MM.1S (cell line): ENCODE measurements at regions not wholly inside any gene's neighbourhood (a gene's known extent, or its start where the extent isn't known, plus 50 kb on each side); places are given as distances from the start of the nearest gene placed in this dataset.

Experiments
- DNase-seq: peaks from one replicate; pipeline ENCODE4 v3.0.0-alpha.2; 2015
- H2AFZ ChIP-seq: fragments of 300-600 bp; sonication (generic); 2 replicates; pipeline ENCODE4 v1.6.0; 2016; ENCODE audit warnings: antibody characterized with exemption, low read length
- H3F3A ChIP-seq: fragments of 300-600 bp; sonication (generic); 2 replicates; pipeline ENCODE4 v1.6.1; 2016; ENCODE audit warnings: mild to moderate bottlenecking, antibody characterized with exemption, low read length, moderate library complexity, mixed read lengths; ENCODE audit not compliant: insufficient read depth
- H3K27ac ChIP-seq: fragments of 300-600 bp; sonication (generic); 2 replicates; pipeline ENCODE4 v1.5.1; 2016; ENCODE audit warnings: mild to moderate bottlenecking, low read length
- H3K27me3 ChIP-seq: fragments of 300-600 bp; sonication (generic); replicated peaks from 2 replicates; pipeline ENCODE4 v1.6.0; 2016; ENCODE audit warnings: low read length; ENCODE audit not compliant: insufficient read depth
- H3K36me3 ChIP-seq: fragments of 300-600 bp; sonication (generic); replicated peaks from 2 replicates; pipeline ENCODE4 v1.6.1; 2016; ENCODE audit warnings: mild to moderate bottlenecking, low read length, mixed read lengths; ENCODE audit not compliant: insufficient read depth
- H3K4me1 ChIP-seq: fragments of 300-600 bp; sonication (generic); 2 replicates; pipeline ENCODE4 v1.6.1; 2016; ENCODE audit warnings: low read length, mixed read lengths
- H3K4me2 ChIP-seq: fragments of 300-600 bp; sonication (generic); 2 replicates; pipeline ENCODE4 v1.6.0; 2016; ENCODE audit warnings: low read depth, low read length
- H3K4me3 ChIP-seq: fragments of 300-600 bp; sonication (generic); 2 replicates; pipeline ENCODE4 v1.5.1; 2016; ENCODE audit warnings: low read length, mixed read lengths
- H3K79me2 ChIP-seq: fragments of 300-600 bp; sonication (generic); 2 replicates; pipeline ENCODE4 v1.6.1; 2016; ENCODE audit warnings: mixed run types, low read length, mixed read lengths
- H3K9ac ChIP-seq: fragments of 300-600 bp; sonication (generic); 2 replicates; pipeline ENCODE4 v1.6.1; 2016; ENCODE audit warnings: low read length, mixed read lengths
- H3K9me2 ChIP-seq: fragments of 300-600 bp; sonication (generic); replicated peaks from 2 replicates; pipeline ENCODE4 v1.6.1; 2016; ENCODE audit warnings: mild to moderate bottlenecking, low read length, mixed read lengths; ENCODE audit not compliant: insufficient read depth
- H3K9me3 ChIP-seq: fragments of 300-600 bp; sonication (generic); replicated peaks from 2 replicates; pipeline ENCODE4 v1.6.1; 2016; ENCODE audit warnings: mild to moderate bottlenecking, low read length, mixed read lengths; ENCODE audit not compliant: insufficient read depth
- H4K20me1 ChIP-seq: fragments of 300-600 bp; sonication (generic); 2 replicates; pipeline ENCODE4 v1.6.1; 2016; ENCODE audit warnings: mild to moderate bottlenecking, low read length, moderate library complexity, mixed read lengths; ENCODE audit not compliant: insufficient read depth
- EZH2 ChIP-seq: fragments of 300-600 bp; sonication (generic); optimal IDR thresholded peaks from 2 replicates; pipeline ENCODE3; 2017; ENCODE audit warnings: low read depth, mild to moderate bottlenecking, antibody characterized with exemption, low read length, mixed read lengths
- EZH2phosphoT487 ChIP-seq: fragments of 300-600 bp; sonication (generic); IDR thresholded peaks from 2 replicates; pipeline ENCODE4 v1.6.1; 2018; ENCODE audit warnings: antibody characterized with exemption, low read length
- TF ChIP-seq, protein P1 (sequence below): fragments of 300-600 bp; sonication (generic); IDR thresholded peaks from 2 replicates; pipeline ENCODE4 v1.5.1; 2016; ENCODE audit warnings: antibody characterized with exemption, low read length, mixed read lengths

GRCh38 chr17:52827526-52827925 lies 669.0 kb upstream of the CA10 start:
- H3K4me1 ChIP-seq, result no peaks in the 10 kb centered on the region
- H2AFZ ChIP-seq, result no peak overlapping the region
- H3F3A ChIP-seq, result no peaks in the 10 kb centered on the region
- no peak overlapping the region for H3K27ac ChIP-seq
- H3K4me2 ChIP-seq, result no peak overlapping the region
- DNase-seq, result no peak
- no peaks in the 10 kb centered on the region for H3K27me3 ChIP-seq
- no peaks in the 10 kb centered on the region for H3K36me3 ChIP-seq
- no peak overlapping the region for H3K9ac ChIP-seq
- no peak overlapping the region for H3K4me3 ChIP-seq
- no peaks in the 10 kb centered on the region for H4K20me1 ChIP-seq
- no peaks in the 10 kb centered on the region for H3K9me3 ChIP-seq
- H3K9me2 ChIP-seq, result no peaks in the 10 kb centered on the region
- H3K79me2 ChIP-seq, result no peaks in the 10 kb centered on the region
- TF ChIP-seq EZH2 (no peak), EZH2phosphoT487 (no peak)
- TF ChIP-seq, protein P1, sequence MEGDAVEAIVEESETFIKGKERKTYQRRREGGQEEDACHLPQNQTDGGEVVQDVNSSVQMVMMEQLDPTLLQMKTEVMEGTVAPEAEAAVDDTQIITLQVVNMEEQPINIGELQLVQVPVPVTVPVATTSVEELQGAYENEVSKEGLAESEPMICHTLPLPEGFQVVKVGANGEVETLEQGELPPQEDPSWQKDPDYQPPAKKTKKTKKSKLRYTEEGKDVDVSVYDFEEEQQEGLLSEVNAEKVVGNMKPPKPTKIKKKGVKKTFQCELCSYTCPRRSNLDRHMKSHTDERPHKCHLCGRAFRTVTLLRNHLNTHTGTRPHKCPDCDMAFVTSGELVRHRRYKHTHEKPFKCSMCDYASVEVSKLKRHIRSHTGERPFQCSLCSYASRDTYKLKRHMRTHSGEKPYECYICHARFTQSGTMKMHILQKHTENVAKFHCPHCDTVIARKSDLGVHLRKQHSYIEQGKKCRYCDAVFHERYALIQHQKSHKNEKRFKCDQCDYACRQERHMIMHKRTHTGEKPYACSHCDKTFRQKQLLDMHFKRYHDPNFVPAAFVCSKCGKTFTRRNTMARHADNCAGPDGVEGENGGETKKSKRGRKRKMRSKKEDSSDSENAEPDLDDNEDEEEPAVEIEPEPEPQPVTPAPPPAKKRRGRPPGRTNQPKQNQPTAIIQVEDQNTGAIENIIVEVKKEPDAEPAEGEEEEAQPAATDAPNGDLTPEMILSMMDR, result no peak

DNA sequence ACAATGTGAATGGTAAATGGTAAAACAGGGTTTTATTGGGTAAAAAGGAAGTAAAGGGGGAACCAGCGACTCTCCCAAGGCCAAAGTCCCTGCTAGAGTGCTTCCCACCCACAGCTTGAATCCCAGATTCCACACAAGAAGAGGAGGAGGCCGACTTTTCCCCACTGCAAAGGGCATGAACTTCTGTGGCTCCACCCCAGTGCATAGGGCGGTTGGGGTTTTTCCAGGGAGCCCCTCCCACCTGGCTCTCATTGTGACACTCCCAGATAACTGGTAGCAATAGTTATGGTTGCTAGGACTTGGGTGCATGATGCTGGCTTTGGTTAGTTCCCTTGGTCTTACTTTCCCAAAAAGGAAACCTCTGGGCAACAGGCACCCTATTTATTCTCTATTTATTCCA lies 666.0 kb upstream of the CA10 start:
- Histone ChIP-seq H3K9ac (no peak overlapping the region), H3K4me3 (no peak overlapping the region), H3F3A (no peaks in the 10 kb centered on the region), H3K4me2 (no peak overlapping the region), H3K27me3 (no peaks in the 10 kb centered on the region), H3K9me2 (no peaks in the 10 kb centered on the region), H2AFZ (no peak overlapping the region), H3K79me2 (no peaks in the 10 kb centered on the region), H3K27ac (no peak overlapping the region), H3K36me3 (no peaks in the 10 kb centered on the region), H4K20me1 (no peaks in the 10 kb centered on the region), H3K9me3 (no peaks in the 10 kb centered on the region), H3K4me1 (no peaks in the 10 kb centered on the region)
- TF ChIP-seq EZH2, result no peak
- TF ChIP-seq, protein P1, result no peak
- TF ChIP-seq EZH2phosphoT487, result no peak
- DNase-seq, result no peak

GRCh38 chr17:52823155-52823554 lies 664.6 kb upstream of the CA10 start:
- Histone ChIP-seq H3K4me1 (no peaks in the 10 kb centered on the region), H3K36me3 (no peaks in the 10 kb centered on the region), H3K9me2 (no peaks in the 10 kb centered on the region), H4K20me1 (no peaks in the 10 kb centered on the region), H3K4me2 (no peak overlapping the region), H3K9me3 (no peaks in the 10 kb centered on the region), H3K27ac (no peak overlapping the region), H3K27me3 (no peaks in the 10 kb centered on the region), H2AFZ (no peak overlapping the region), H3K4me3 (no peak overlapping the region), H3F3A (no peaks in the 10 kb centered on the region), H3K79me2 (no peaks in the 10 kb centered on the region), H3K9ac (no peak overlapping the region)
- no peak for TF ChIP-seq EZH2phosphoT487
- TF ChIP-seq, protein P1, result no peak
- TF ChIP-seq EZH2, result no peak
- DNase-seq, result no peak
